Uterus (tissue), 3 donors: ENCODE measurements at regions not wholly inside any gene's neighbourhood (a gene's known extent, or its start where the extent isn't known, plus 50 kb on each side); places are given as distances from the start of the nearest gene placed in this dataset.

Source experiments
- DNase-seq, 2 donors: peaks; one replicate each; pipeline ENCODE4 v3.0.0-alpha.2; 2019 to 2020
- H3K27ac ChIP-seq, 2 donors: fragments of 200-600 bp; sonication (generic); 1 replicate in 1 of 2; 2 replicates in 1 of 2; pipeline ENCODE4 v1.5.1; 2016 to 2018
- H3K27me3 ChIP-seq, 2 donors: fragments of 200-600 bp; sonication (generic); one replicate each; pipeline ENCODE4 v1.5.1; 2018 to 2019; ENCODE audit warnings: control low read depth in 1 of 2
- H3K36me3 ChIP-seq, 2 donors: fragments of 200-600 bp; sonication (generic); one replicate each; pipeline ENCODE4 v1.5.1; 2019; ENCODE audit warnings: control low read depth in 1 of 2
- H3K4me1 ChIP-seq, 2 donors: fragments of 200-600 bp; sonication (generic); one replicate each; pipeline ENCODE4 v1.5.1; 2018 to 2019; ENCODE audit warnings: control low read depth in 1 of 2
- H3K4me3 ChIP-seq, 2 donors: fragments of 200-600 bp; sonication (generic); 1 replicate in 1 of 2; 2 replicates in 1 of 2; pipeline ENCODE4 v1.5.1; 2018 to 2019; ENCODE audit warnings: mild to moderate bottlenecking in 1 of 2
- H3K9me3 ChIP-seq, 2 donors: fragments of 200-600 bp; sonication (generic); one replicate each; pipeline ENCODE4 v1.5.1; 2019; ENCODE audit warnings: control low read depth in 1 of 2
- CTCF ChIP-seq, 4 experiments: fragments of 200-600 bp in 2 of 4; fragments of 450-650 bp in 2 of 4; sonication (generic) in 2 of 4; IDR thresholded peaks; one replicate each; pipeline ENCODE4 v1.5.1; 2016 to 2019; ENCODE audit warnings: antibody characterized with exemption in 4 of 4, mild to moderate bottlenecking in 2 of 4, moderate library complexity in 1 of 4
- POLR2A ChIP-seq, 2 donors: fragments of 450-650 bp; IDR thresholded peaks; one replicate each; pipeline ENCODE4 v1.6.1; 2016; ENCODE audit warnings: antibody characterized with exemption in 2 of 2, mild to moderate bottlenecking in 1 of 2, moderate library complexity in 1 of 2
- intact Hi-C: fragments of 100-400 bp; cut with DNase I; formaldehyde crosslinking; loops from one replicate; pipeline ENCODE4 v1.15.1; 2023; ENCODE audit warnings: low total_unique reads
- donor health status: DM: yes; HTN: yes; CAD: no.

GRCh38 chr6:156689656-156690055 lies 87.5 kb upstream of the ARID1B start:
- Histone ChIP-seq H3K4me1 (no peaks in the 10 kb centered on the region), H3K27ac (no peak overlapping the region), H3K4me3 (no peak overlapping the region), H3K9me3 (no peaks in the 10 kb centered on the region), H3K27me3 (no peaks in the 10 kb centered on the region), H3K36me3 (no peaks in the 10 kb centered on the region)
- TF ChIP-seq POLR2A (IDR thresholded peaks at IDR 0.05), result no peak
- no peak for TF ChIP-seq CTCF (IDR thresholded peaks at IDR 0.05)
- no peak for DNase-seq
- intact Hi-C loops, result loop anchor here (5.0 kb wide), 1 partner anchor 88 kb away; the partner anchor contains the start of gene ARID1B

- intact Hi-C loops, result loop anchor here (5.0 kb wide), 1 partner anchor 89 kb away; the partner anchor contains the start of gene ARID1B
- H3K4me3 ChIP-seq, result no peak overlapping the region
- H3K4me1 ChIP-seq, result no peaks in the 10 kb centered on the region
- TF ChIP-seq POLR2A (IDR thresholded peaks at IDR 0.05) (no peak), CTCF (IDR thresholded peaks at IDR 0.05) (no peak)
- DNase-seq, result no peak
- peak overlapping the region; percentile 96 for H3K27ac ChIP-seq
- no peaks in the 10 kb centered on the region for H3K9me3 ChIP-seq
- H3K27me3 ChIP-seq, result no peaks in the 10 kb centered on the region
- H3K36me3 ChIP-seq, result no peaks in the 10 kb centered on the region
Measured at GRCh38 chr6:156688620-156688971, 88.6 kb upstream of the ARID1B start.

GRCh38 chr6:156687789-156688619 lies 89.2 kb upstream of the ARID1B start:
- TF ChIP-seq CTCF (IDR thresholded peaks at IDR 0.05), result no peak
- TF ChIP-seq POLR2A (IDR thresholded peaks at IDR 0.05), result no peak
- no peaks in the 10 kb centered on the region for H3K9me3 ChIP-seq
- no peaks in the 10 kb centered on the region for H3K36me3 ChIP-seq
- no peak for DNase-seq
- peak overlapping the region; percentile 54 to 65 for H3K4me3 ChIP-seq
- peak overlapping the region; percentile 96 for H3K27ac ChIP-seq
- intact Hi-C loops, result loop anchor here (5.0 kb wide), 1 partner anchor 89 kb away; the partner anchor contains the start of gene ARID1B
- no peaks in the 10 kb centered on the region for H3K27me3 ChIP-seq
- no peaks in the 10 kb centered on the region for H3K4me1 ChIP-seq

GRCh38 chr6:156686995-156687788 lies 90.0 kb upstream of the ARID1B start:
- peak overlapping the region; percentile 57 to 83 for H3K4me3 ChIP-seq
- DNase-seq, result peak; percentile 91 to 93
- peak overlapping the region; percentile 96 to 99 for H3K27ac ChIP-seq
- H3K36me3 ChIP-seq, result no peaks in the 10 kb centered on the region
- H3K27me3 ChIP-seq, result no peaks in the 10 kb centered on the region
- TF ChIP-seq CTCF (IDR thresholded peaks at IDR 0.05) (peak in 2 of 4 experiments; percentile 4 to 16), POLR2A (IDR thresholded peaks at IDR 0.05) (peak; percentile 63 to 77)
- H3K9me3 ChIP-seq, result no peaks in the 10 kb centered on the region
- intact Hi-C loops, result loop anchor here (5.0 kb wide), 1 partner anchor 90 kb away; the partner anchor contains the start of gene ARID1B
- no peaks in the 10 kb centered on the region for H3K4me1 ChIP-seq
